HG03439 (cell line): ENCODE measurements at regions not wholly inside any gene's neighbourhood (a gene's known extent, or its start where the extent isn't known, plus 50 kb on each side); places are given as distances from the start of the nearest gene placed in this dataset.
"Not testable (repeated sequence)": the region's sequence is repeated elsewhere in the genome, so short reads cannot be mapped to it uniquely, and the experiment has no call there.

ENCODE experiments used
- ATAC-seq: cut with Tn5 transposase; IDR thresholded peaks from one replicate; pipeline ENCODE4 v1.9.1; 2021; ENCODE audit warnings: mild to moderate bottlenecking, moderate library complexity; ENCODE audit not compliant: unreplicated experiment

DNA sequence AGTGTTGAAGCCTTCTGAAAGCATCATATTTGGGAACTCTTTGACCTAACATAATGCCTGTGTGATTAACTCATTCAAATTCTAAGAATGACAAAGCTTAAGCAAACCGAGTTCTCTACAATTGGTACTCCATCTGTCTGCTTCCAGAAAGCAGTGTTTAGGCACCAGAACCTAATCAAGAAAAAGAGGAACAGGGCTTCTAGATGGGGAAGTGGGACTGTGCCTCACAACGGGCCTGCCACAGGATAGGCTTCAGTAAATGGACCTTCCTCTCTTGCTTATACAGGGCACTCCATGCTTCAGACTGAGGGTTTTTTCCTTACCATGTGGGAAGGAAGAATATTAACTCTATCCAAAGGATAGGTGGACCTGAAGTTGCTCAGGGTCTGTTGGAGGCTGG lies 808.1 kb downstream of the XPNPEP1 start:
- ATAC-seq: no peak

DNA sequence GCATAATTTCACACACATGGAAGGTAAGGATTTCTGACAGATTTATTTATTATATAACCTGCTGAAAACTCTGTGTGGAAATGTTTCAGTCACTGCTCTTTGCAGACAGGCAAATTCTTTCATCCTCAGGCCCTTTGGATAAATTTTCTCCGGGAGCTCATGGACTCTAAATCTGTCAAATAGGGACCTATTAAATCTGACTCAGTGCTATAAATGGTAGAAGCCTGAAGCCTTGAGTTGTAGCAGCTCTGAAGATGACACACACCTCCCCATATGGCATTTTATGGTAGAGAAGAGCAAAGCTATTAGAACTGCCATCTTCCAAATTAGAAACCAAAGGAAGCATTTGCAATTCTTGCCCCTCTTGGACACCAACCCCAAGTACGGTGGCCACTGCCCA lies 808.7 kb downstream of the XPNPEP1 start:
- no peak for ATAC-seq

DNA sequence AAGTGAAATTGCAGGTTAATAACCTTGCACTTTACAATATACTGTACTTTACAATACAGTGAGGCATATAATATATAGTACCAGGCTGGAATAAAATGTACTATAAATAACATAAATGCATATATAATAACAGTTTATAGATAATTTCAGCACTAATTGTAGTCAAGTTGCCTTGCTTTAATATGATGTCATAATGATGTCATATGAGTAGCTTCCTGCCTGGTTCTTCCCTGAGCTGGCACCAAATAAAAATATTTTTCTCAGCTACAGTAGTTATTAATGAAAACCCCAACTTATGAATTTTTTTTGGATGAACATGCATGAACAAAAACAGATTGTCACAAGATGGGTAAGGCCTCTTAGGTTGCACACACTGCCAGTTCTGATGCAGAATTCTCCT lies 816.7 kb downstream of the XPNPEP1 start:
- no peak for ATAC-seq

DNA sequence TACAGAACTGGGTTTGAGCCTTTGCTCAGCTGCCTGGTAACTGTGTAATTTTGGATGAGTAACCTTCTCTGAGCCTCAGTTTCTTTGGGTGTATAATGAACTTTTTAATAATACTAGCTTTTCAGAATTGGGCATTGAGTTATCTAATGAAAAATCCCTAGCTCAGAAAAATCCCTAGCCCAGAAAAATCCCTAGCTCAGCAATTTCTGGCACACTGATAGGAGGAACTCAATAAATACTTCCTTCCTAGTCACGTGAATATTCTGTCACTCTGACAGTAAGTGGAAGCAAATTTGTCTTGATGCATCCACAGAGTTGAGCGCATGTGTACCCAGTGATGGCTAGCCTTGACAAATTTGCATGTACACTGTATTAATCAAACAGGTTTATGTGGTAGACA lies 817.6 kb downstream of the XPNPEP1 start:
- ATAC-seq: no peak

DNA sequence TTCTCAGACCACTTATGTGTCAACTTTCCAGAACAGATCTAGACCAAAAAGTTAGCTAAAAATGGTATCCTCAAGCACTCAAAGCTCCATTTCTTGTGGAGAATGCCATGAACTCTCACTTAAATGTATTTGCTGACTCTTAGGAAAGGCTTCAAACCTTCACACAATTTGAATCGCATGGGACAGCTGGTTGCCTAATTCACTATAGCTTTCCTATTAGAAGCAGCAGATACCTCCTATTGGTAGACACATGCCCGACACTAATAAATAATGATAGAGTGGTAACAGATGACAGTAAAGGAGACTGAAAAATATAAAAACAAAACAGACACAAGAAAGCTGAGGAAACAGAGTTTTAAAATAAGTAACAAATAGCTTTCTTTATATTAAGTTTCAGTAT lies 818.5 kb downstream of the XPNPEP1 start:
- ATAC-seq: no peak

DNA sequence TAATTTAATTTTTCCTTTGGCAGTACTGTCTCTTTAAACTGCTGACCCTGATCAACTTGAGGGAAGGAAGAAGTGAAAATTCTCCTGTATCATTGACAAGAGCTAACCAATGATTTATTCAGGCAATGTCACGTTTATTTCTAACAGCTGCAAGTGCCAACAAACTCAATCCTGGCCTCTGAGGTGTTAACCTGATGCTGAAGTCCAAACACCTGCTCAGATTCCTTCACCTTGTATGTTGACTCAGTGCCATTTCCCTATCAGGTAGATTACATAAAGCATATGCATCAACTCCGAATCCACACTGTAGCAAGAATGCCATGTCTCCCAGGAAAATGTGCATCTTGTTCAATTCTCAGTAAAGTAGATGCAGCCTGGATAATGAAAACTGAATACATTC lies 820.0 kb downstream of the XPNPEP1 start:
- ATAC-seq: no peak

DNA sequence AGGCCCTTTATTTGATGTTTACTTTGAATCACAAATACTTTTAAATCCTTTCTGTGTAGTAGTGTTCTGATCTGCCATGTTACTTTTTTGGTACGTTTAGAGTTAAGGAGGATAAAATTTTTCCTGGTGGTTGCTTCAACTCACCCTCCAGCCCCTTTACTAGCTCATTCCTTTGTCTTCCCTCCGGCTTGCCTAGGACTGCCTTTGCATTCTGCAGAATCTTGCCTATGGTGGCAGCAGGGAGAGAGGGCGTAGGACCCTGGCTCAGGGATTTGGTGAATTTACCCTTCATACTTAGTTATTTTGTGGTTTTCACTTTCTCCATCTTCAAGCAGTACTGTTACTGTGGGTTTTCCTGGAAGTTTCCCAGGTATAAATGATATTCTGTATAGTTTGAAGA lies 833.5 kb downstream of the XPNPEP1 start:
- no peak for ATAC-seq

DNA sequence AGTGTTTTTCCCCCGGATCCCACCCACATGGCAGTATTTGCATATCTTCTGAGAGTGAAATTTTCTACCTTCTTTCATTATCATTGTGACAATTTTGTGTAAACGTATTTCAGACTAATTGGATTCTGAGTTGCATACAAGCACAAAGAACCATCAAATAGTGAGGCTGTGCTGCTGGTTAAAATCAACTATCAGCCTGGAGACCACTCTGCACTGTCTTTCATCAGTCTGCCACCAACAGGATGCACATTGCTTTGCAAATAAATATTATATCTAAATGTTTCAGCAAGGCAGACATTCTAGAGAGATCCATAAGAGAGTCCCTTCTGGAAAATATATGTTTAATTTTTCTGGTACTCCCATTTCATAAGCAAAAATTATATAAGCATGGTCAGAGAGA lies 851.8 kb downstream of the XPNPEP1 start:
- no peak for ATAC-seq

DNA sequence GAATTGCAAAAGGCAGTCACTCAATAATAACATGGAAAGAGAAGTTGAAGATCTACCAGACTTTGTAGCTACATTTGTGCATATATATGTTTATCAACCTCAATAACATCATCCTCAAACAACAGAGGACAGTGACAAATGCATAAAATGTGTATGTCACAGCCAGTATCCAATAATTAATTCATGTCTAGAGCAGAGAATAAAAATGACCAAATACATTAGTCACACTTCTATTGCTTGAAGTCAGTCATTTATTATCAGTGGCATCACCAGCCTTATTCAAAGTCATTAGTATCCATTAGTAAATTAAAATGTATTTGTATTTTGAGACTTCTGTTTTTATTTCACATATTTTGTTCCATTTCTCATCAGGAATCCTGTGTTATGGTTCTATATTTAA lies 852.8 kb downstream of the XPNPEP1 start:
- ATAC-seq: no peak

DNA sequence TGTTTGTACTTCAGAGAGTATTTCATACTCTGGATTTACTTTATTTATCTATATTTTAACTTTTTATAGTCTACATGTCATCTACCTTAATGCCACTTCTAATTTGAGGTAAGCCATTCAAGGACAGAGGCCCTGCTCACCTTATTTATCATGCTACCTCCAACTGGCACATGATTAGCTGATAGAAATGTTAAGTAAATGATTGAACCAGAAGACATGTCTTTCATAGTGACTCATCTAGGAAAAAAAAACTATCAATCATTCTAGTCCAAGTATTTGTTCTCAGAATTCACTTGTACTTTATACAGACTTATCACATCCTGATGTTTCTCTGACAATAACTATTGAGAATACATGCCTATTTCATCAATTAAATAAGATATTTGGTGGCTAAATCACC lies 856.3 kb downstream of the XPNPEP1 start:
- no peak for ATAC-seq

DNA sequence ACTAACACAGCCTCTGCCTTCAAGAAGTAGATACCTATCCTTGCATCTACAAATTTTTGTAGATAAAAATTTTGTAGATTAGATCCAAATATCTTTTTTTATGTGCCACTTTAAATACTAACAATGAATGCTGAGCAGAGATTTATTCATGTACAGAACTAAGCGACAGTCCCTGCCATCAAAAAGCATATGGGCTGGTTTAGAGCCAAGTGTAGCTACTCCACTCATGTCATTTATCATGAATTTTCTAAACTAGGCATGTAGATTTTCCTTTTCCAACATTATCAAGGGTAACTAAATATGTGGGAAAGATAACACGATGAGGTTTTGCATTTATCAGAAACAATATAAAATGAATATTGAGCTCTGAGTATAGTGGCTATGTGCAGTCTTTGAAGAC lies 857.5 kb downstream of the XPNPEP1 start:
- no peak for ATAC-seq

DNA sequence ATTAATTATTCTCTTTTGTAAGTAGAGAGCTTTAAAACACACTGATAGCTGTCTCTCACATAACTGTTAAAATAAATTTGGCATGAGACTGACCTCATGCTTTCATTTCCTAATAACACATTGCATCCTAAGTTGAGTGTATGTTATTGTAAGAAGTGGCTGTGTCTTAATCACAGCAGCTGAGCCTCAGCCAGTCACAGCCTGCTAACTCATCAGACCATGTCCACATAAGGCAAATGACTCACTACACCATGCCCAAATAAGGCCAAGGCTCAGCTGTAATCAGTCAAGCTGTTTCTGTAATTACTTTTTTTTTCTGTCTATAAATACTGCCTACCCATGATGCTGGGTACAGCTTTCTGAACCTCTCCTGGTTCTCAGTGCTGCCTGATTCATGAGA lies 860.9 kb downstream of the XPNPEP1 start:
- no peak for ATAC-seq

DNA sequence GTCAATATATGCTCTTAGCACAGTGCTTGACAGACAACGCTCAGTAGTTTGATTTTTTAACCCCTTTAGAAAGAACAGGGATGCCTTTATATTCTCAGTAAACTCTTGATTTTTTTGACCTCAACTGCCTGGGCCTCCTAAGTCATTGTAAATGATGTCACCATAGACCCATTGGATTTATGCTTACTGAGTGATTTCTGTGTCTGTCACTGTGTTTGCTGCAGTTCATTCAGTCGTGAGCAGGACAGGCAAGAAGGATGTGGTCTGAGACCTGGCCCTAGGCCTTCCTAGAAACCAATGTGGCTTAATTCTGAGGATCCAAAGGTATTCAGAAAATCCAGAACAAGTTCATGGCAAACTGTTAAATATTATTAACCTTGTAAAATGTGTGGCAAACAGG lies 868.1 kb downstream of the XPNPEP1 start:
- ATAC-seq: no peak

DNA sequence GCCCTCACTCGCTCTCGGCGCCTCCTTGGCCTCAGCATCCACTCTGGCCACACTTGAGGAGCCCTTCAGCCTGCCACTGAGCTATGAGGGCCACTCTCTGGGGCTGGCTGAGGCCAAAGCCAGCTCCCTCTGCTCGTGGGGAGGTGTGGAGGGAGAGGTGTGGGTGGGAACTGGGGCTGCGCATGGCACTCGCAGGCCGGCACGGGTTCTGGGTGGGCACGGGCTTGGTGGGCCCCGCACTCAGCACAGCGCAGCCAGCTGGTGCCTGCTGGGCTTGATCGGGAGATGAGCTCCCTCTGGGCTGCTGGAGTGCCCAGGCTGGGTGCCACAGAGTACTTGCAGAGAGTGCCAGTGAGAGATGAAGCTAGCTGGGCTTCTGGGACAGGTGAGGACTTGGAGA lies 875.5 kb downstream of the XPNPEP1 start:
- ATAC-seq: no peak

DNA sequence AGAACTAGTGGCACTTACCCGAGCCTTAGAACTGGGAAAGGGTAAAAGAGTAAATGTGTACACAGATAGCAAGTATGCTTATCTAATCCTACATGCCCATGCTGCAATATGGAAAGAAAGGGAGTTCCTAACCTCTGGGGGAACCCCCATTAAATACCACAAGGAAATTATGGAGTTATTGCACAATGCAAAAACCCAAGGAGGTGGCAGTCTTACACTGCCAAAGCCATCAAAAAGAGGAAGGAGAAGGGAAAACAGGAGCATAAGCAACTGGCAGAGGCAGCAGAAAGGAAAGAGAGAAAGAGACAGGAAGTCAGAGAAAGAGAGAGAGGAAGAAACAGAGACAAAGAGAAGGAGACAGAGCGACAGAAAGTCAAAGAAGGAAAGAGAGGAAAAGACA lies 876.9 kb downstream of the XPNPEP1 start:
- ATAC-seq: not testable (repeated sequence)

DNA sequence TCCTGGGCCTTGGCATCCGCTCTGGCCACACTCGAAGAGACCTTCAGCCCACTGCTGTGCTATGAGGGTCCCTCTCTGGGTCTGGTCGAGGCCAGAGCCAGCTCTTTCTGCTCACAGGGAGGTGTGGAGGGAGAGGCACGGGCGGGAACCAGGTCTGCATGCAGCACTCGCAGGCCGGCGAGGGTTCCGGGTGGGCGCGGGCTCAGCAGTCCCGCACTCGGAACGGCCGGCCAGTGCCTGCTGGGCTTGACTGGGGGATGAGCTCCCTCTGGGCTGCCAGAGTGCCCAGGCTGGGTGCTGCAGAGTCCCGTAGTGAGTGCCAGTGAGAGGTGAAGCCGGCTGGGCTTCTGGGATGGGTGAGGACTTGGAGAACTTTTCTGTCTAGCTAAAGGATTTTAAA lies 882.7 kb downstream of the XPNPEP1 start:
- no peak for ATAC-seq

DNA sequence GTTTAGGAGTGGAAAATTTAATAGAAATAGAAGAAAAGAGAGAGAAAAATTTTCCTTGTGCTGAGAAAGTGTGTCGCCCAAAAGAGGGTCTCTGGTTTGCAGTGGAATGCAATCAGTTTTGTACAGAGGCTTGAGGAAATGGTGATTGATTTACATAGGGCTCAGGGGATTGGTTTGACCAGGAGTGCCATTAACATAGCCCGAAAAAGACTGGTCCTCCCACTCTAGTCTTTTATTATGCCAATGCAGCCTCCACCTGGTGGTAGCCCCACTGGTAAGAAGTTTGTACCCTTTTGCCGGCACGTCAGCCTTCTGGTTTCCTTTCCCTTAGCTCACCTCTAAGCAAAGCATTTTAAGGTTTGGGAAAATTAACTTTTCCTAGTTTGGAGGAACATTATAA lies 885.3 kb downstream of the XPNPEP1 start:
- no peak for ATAC-seq

DNA sequence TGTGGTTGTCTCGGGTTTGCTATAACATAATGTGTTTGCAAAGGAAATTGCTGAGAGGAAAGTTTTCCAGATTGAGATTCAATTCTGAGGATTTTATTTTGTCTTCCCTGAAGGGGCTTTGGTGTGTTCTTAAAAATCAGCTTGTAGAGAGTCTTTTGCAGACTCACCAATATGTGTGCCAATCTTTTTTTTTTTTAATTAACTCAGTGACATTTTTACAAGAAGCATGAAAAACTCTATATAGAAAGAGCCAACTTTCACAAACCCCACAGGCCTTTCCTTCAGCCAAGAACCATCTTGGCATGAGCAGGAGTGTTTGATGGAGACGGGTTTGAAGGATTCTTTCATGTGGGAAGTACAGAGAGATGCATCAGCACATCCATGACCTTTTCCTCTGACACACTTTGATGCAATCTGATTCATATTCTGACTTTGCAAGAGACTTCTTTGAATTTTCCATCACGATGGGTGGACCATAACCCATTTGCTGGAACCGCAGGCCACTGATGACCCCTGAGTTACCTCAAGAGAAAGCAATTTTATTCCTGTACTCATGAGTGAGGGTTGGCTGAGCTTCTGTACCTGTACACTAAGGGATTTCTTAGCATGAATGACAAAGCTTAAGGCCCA lies 892.6 kb downstream of the XPNPEP1 start:
- no peak for ATAC-seq

DNA sequence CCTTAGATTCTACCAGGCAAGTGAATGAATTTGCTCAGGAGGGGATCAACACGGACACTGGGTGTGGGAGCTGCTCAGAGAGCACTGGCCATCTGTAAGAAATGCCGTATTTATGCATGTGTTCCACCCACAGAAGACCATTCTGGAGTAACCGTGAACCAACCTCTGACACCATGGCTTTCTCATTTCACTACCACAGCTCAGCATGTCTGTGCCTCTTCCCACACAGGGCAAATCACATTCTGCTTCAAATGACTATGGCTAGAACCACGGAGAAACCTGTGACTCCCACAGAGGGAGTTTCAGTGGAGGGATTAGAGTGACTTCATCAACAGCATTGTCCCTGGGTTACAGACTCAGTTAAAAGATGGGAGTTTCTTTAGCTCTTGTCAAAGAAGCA lies 893.4 kb downstream of the XPNPEP1 start:
- ATAC-seq: peak; percentile 64

DNA sequence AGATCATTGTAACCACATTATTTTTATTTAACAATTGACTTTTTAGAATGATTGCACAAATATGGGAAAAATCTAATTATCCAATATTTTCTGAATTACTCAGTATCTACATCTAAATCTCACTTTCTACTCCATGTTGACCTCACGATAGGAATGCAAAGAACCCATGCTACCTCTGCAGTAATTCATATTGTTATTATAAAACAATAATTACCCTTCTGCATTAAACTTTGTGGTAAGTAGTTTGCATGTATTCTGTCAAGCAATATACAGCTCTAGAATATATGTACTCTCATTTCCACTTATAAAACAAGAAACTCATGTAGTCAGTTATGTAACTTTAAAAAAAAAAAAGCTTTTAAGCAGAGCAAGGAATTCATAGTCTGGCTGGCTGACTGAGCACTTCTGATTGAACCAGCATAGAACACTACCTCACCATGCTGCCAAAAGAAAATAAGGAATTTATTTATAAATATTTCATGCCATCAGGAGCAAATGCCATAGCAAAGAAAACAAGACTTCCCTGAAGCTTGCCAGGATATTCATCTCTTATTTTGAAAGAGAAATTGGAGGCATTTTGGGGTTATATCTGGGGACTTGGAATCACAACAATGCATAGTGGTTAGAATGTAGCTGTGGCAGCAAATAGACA lies 895.7 kb downstream of the XPNPEP1 start:
- no peak for ATAC-seq

DNA sequence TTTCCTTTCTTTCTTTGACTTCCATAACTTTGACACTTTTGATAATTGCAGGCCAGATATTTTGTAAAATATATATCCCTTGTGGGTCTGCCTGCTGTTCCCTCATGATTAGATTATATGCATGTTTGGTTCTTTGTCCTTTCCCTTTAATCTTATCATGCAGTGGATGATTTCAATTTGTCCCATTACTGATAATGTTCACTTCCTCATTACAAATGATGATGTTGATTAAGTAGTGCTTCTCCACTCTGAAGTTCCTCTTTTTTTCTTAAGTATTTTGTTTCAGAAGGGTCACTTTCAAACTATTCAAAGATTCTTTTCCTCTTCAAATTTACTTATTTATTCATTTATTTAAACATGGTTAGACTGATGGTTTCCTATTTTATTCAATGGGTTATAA lies 898.1 kb downstream of the XPNPEP1 start:
- no peak for ATAC-seq

DNA sequence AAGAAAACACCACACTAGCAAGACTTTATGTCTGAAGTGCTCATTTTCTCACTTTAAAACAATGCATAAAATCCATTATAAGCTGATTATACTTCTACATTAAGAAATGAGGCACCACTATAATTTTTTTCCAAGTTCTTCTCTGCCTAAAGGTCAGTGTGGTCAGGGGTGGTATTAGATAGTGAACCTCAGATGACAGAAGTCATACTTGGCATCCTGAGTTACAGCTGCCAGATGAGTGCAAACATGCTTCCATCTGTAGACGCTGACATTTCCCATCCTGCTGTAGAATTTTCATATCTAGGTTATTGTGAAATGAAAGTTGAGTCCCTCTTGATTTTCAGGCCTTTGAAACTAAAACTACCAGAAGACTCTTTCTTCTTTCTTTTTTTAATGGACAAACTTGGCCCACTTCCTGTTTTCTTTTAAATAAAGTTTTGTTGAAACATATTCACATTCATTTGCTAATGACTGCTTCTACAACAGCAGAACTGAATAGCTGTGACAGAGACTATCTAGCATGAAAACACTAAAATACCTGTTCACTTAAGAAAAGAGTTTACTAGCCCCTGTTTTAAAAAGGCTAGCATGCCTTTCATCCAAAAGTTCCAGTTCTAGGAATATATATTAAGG lies 900.8 kb downstream of the XPNPEP1 start:
- no peak for ATAC-seq

DNA sequence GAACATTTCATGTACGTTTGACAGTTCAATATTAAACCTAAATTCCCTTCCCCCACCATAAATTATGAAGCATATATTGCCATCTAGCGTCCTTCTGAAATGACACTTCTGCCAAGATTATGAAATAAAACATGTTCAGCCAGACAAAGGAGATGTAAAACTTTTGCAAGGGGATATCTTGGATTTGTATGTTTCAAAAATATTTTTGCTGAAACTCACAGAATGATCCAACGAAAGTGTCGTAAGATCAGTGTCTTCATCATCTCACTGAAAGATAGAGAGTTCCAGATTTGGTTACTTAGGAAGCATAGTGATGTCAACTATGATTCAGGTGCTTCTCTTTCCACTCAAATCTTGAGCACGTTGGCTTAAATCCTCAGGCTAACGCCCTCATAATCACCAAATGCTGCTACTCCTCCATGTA lies 904.3 kb downstream of the XPNPEP1 start:
- no peak for ATAC-seq
